ENCODE measurements at regions not wholly inside any gene's neighbourhood (a gene's known extent, or its start where the extent isn't known, plus 50 kb on each side); places are given as distances from the start of the nearest gene placed in this dataset.

DNA sequence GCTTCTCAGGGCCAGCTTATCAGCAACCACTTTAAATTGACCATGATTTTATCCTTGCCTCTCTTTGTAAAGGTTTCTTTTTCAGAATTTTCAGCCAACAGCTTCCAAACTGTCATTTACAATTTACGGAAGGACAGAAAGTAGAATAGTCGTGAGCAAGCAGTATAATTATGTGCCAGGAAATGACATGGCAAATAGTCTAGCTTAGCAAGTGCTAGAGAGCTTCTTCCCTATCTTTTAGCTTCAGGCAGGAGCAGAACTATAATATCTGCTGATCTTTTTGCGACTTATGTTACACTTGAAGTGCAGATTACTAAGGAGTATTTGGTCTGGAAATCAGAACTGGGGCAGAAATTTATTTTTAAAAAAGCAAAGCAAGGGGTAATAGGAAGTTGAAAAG is 123.0 kb upstream of the AP1S2 start:
- DNase-seq = no peak

DNA sequence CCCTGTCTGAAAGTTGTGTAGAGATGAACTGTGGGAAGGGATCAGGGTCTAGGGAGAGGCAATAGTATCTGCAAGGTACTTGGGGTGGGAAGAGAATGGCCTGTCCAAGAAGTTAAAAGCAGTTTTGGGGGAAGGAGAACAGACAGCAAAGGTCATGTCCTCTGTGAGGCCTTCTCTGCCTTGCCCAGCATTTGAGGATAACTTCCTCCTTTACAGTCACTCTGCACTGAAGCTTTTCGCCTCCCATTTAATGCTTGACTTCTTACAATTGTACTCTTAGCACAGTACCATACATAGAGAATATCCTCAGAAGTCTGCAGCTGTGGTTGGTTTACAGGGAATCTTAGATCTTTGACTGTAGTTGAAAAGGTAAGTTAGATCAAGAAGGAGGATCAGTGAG is 121.8 kb upstream of the AP1S2 start:
- no peak for DNase-seq

DNA sequence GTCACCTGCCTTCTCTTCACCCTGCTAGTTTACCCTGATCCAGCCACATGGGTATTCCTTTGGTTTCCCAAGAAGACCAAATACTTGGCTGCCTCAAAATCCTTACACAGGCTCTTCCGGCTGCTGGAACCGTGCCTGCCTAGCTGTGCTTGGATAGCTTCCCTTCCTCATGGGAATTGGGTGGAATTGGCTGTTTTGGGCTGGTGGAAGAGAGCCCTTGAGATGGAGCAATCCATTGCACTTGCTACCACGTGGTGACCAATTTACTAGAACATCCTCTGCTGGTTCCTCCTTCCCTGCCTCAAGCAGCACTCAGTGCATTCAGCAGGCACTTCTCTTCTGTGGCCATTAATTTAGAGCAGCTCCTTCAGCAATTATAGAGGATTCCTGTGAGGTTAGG is 119.3 kb upstream of the AP1S2 start:
- no peak for DNase-seq

DNA sequence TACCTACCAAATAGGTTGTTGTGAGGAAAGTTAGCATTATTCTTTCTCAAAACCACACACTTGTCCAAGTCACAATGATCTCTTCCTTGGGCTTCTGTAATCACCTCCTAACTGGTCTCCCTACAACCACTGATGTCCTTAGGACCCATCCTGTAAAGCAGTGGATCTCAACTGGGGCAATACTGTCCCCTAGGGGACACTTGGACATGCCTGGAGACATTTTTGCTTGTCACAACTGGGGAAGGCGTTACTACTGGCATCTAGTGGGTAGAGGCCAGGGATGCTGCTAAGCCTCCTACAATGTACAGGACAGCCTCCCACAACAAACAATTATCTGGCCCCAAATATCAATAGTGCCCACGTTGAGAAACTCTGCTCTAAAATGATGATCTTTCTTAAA is 118.7 kb upstream of the AP1S2 start:
- DNase-seq = peak; percentile 2

DNA sequence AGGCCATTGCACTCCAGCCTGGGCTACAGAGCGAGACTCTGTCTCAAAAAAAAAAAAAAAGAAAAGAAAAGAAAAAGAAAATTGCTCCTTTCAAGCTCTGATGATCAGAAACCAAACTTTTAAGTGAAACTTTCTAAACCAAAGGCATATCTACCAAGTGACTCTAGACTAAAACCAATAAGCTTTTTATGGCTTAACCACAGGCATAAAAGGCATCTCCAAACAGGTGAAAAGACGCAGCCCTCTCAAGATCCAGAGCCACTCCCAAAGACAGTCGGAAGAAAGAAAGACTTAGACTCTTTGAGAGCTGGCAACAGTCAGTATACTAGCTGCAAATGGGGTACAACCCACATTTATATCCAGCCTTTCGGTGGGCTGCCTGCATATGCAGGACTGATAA is 117.1 kb upstream of the AP1S2 start:
- no peak for DNase-seq

DNA sequence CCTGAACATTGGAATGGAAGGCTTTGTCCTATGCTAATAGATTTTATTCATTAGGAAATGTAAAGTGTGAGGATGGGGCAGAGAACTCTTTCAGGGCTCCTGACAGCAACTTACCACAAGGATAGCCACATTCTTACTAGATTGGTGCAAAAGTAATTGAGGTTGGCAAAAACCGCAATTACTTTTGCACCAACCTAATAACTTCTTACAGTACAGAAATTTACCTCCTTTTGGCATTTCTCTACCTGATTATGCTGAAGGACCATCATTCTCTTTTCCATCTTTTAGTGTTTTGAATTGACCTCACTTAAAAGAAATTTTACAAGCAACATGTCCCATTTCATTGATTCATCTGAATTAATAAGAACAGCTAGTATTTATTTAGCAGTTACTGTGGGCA is 109.2 kb upstream of the AP1S2 start:
- no peak for DNase-seq

DNA sequence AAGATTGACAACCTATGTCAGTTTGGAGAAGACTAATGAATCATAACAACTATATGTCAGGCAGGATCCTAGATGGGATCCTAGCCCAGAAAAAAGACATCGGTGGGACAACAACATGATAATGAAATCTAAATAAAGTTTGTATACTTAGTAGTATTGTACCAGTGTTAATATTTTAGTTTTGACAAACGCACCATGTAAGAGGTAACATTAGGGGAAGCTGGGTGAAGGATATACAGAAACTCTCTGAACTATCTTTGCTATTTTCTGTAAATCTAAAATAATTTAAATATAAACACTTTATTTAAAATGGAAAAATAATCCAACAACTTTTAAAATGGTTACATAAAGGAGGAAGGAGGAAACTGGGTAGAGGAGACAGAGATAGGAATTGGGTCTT is 105.6 kb upstream of the AP1S2 start:
- no peak for DNase-seq

DNA sequence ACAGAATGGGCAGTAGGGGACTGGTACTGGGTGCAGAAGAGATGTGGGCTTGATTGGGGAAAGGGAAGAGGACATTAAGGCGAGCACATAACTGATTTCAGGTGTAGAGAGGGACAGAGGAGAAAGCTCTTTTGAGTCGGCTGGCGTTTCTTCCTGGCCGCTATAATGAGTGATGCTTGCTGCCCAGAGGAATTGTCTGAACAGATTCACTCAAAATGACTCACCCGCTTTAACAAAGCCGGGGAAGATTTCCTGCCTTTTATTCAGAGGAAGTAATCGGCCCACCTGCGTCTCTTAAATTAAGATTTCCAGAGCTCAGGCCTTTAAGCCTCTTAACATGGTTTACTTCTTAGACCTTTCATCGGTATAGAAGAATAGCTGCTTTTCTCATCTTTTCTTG is 102.1 kb upstream of the AP1S2 start:
- no peak for DNase-seq

DNA sequence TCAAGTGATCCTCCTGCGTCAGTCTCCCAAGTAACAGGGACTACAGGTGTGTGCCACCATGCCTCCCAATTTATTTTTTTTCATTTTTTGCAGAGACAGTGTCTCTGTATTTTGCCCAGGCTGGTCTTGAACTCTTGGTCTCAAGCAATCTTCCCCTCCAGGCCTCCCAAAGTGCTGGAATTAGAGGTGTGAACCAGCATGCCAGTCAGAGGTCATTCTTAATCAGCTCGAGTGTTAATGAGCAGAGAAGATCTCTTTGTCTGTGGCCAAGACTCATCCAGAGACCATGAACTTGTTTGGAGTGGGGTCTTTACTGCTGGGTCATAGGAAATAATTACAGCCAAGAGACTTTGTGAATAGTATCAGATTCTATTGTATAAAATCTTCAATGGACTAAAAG is 99.2 kb upstream of the AP1S2 start:
- DNase-seq = no peak

DNA sequence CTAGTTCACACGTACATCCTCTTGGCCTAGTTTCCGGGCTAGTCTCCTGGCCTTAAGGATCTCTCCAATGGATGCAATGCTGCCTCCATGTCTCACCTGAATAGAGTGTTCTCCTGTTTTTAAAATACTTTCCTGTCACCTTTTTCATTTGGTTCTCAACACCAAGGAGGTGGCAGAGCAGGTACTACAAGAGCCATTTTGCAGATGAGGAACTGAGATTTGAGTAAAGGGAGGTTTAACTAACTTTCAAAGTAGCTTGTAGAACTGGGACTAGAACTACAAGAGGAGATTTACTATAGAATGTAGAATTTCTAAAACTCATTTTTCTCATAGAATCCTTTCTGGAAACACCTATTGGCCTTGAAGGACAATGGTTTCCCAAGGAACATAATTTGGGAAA is 97.6 kb upstream of the AP1S2 start:
- DNase-seq = no peak

DNA sequence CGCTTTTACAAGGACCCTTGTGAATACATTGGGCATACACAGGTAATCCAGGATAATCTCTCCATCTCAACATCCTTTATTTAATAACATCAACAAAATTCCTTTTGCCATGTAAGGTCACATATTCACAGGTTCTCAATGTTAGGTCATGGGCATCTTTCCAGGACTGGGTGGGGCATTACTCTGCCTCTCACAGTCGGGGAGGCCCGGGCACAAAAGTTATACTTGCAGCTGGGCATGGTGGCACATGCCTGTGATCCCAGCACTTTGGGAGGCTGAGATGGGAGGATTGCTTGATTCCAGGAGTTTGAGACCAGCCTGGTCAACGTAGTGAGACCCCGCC is 93.7 kb upstream of the AP1S2 start:
- DNase-seq = no peak

DNA sequence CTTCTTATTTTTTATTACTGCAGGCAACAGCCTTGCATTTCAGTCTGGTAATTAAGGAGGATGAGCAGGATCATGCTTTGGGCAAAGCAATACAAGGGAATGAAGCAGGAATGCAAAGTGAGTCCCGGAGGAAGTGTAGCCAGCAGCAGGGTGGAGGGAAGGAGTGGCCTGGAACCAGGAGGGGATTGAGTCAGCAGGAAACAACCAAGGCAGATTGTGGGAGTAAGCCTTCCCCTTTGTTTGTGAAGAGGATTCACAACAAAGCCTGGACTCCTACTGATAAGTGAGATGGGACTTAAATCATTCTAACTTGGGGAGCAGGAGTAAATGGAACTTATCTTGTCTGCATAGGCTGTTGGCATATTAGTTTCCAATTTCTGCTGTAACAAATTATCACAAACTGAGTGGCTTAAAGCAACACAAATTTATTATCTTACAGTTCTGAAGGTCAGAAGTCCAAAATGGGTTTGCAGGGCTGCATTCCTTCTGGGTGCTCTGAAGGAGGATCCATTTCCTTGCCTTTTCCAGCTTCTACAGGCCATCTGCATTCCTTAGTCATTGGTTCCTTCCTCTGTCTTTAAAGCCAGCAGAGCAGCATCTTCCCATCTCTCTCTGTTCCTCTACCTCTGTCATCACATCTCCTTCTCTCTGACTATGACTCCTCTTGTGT is 93.2 kb upstream of the AP1S2 start:
- DNase-seq = no peak

DNA sequence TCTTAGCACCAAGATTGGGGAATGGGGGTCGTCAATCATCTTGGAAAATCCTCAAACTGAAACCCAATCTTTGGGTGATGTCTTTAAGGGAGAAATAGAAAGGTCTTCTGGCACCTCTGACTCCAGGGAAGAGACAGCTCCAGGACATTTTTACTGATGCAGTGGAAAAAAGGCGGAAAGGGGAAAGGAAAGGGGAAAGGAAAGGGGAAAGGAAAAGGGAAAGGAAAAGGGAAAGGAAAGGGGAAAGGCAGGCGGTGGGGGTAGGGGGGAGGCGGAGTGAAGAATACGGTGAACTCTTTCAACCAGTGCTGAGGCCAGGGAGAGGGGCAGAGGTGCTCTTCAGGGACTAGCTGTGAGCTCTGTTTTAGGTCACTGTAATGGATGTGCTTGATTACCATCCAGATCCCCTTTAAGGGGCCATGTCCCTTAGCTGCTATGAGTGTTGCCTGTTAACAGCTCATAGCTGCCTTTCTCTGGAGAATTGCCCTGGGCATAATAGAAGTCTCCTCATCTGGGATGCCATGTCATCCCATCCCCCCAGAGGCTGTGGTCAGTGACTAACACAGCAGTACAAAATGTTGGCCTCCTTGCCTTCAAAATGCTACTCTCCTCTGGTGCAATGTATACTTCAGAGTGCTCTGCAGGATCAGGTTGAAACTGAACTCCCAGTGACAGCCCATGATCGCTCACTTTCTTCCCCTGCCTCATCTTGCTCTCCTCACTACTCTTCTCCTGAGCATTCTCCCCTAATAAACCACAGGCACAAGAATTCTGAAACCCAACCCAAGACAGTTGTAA is 92.4 kb upstream of the AP1S2 start:
- no peak for DNase-seq

DNA sequence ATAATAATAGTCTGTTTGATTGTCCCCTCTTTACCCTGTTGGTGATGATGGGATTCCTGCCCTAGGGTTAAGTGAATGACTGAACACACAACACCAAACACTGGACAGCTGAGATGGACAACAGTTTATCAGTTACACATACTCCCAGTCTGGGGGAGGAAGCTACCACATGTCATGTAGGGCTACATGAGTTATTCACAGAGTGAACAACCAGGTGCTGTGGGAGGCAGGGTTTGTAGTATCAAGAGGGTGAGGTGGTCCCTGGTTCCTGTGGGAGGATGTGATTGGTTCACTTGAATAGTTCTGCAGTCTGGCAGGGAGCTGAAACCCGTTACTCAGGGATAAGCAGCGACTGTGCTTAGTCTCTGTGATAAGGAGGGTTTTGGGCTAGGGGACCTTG is 88.8 kb upstream of the AP1S2 start:
- DNase-seq = no peak

DNA sequence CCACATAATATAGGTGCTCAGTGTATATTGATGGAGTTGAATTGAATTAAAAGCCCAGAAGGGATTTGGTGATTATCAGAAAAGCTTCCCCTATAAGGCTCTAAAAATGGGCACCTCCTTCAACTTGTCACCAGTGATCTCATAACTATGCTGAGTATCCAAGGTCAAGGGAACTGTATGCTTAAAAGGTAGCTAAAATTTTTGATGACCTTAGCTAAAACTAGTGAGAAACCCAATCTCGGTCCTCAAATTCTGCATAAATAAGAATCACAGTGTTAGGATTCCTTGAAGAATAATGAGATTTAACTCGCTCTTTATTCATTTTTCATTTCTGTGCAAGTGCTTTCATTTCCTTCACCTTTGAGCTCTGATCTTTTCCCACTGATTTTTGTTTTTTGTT is 87.7 kb upstream of the AP1S2 start:
- no peak for DNase-seq

DNA sequence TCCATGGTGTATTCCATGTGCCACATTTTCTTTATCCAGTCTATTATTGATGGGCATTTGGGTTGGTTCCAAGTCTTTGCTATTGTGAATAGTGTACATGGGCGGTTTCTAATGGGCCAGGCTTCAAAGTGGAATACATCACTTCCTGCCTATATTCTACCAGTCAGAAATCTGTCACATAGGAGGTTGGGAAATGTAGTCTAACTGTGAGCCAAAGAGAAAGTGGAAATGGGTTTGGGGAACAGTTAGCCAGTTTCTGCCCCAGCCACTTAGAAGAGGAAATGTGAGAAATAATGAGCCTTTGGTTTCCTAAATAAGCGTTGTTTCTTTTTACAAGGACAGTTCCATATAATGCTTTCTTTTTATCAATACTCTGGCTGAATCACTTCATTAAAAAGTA is 85.1 kb upstream of the AP1S2 start:
- DNase-seq = no peak

DNA sequence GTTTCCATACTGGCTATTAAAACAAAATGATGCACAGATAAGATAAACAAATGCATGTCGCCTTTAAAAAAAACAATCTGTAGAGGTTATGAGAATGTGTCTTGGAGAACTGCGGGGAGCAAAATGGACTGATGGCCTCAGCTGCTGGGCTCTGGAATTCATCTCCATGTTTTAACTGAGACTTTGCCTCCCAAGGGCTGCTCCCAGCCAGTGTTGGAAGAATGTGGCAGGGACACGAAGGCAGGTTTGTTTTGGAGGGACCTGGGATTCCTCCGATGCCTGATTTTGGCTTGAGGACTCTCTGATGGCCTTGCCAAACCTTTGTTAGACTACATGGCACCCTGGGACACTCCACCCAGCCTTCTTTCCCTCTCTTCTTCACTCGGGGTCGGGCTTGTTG is 83.5 kb upstream of the AP1S2 start:
- DNase-seq = no peak

DNA sequence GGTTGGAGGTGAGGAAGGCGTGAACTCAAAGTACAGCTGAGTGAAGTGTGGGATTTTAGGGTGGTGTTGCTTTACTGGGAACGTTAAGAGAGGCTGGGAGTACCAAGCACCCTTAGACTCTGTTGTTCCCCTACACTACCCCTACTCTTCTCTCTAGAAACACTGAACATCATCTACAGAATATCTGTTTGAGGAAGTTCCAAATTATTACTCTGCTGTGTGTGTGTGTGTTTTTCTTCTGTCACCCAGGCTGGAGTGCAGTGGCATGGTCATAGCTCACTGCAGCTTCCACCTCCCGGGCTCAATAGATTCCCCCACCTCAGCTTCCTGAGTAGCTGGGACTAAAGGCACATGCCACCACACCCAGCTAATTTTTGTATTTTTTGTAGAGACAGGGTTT is 76.7 kb upstream of the AP1S2 start:
- no peak for DNase-seq

DNA sequence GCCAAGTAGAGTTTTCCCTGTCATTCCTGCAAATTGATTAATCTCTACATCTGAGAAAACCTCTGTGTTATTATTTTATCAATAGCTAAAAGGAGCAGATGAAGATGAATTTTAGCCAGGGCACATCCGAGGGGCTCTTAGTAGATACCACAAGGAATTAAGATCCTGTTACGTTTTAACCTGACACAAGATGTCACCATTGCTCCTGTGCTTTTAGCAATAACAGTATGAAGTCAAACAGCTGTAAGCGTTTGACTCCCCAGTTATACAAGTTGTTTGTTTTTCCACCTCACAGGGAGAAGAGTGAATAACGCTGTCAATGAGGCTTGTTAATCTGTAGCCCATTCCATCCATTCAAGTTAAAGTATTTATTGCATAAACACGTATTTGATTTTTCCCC is 76.0 kb upstream of the AP1S2 start:
- no peak for DNase-seq

DNA sequence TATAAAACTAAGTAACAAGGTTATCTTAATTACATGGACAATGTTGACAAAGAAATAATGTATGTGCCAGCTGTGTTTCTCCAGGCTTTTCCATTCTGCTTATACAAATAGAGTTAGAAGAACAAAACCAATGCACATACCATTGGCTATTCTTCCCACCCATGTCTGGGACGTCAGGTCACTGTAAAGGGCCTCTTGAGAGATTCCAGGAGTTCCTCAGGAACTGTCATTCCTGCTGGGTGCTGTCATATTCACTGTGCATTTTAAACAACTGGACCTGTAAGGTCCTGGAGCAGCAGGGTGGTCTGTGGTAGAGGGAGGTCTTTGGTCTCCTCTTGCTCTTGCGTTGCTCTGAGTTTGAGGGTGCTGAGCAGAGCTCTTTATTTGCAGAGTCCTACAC is 74.6 kb upstream of the AP1S2 start:
- no peak for DNase-seq

DNA sequence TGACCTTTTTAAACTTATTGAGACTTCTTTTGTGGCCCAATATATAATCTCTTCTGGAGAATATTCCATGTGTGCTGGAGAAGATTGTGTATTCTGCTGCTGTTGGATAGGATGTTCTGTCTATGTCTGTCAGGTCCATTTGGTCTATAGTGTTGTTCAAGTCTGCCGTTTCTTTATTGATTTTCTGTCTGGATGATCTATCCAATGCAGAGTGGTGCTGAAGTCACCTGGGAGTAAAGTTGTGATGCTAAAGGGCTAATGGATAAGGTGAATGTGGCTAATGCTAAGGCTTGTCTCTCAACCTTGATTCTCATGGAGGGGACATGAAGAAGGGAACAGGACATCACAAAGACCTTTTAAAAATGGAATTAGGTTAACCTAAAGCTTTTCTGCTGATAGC is 72.0 kb upstream of the AP1S2 start:
- DNase-seq = no peak

DNA sequence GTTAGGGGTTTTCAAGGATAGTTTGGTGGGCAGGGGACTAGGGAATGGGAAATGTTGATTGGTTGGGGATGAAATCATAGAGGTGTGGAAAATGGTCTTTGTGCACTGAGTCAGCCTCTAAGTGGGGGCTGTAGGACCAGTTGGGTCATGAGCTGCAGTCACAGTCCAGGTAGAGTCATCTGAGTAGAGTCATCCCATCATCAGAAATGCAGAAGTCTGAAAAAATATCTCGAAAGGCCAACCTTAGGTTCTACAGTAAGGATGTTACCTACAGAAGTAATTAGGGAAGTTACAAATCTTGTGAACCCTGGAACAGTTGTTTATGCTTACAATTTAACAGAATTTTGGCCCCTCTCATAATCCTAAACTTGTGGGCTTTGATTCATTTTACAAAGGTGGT is 63.4 kb upstream of the AP1S2 start:
- DNase-seq = no peak

DNA sequence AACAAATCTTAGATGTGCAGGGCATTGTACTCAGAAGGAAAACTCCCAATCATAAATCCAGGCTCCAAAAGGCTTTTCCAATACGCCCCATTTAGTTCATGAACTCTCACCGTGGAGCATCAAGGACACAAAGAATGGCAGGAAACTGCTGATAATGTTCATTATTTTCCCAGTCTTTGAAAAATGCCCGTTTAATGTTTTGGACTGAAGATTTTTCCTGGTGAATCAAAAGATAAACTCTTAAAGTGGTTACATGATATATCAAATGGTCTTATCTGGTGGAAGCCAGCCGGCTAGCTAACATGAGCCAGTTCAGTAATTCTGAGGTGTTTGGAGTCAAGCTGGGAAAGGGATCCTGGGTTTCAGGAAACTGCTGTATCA is 62.1 kb upstream of the AP1S2 start:
- no peak for DNase-seq

DNA sequence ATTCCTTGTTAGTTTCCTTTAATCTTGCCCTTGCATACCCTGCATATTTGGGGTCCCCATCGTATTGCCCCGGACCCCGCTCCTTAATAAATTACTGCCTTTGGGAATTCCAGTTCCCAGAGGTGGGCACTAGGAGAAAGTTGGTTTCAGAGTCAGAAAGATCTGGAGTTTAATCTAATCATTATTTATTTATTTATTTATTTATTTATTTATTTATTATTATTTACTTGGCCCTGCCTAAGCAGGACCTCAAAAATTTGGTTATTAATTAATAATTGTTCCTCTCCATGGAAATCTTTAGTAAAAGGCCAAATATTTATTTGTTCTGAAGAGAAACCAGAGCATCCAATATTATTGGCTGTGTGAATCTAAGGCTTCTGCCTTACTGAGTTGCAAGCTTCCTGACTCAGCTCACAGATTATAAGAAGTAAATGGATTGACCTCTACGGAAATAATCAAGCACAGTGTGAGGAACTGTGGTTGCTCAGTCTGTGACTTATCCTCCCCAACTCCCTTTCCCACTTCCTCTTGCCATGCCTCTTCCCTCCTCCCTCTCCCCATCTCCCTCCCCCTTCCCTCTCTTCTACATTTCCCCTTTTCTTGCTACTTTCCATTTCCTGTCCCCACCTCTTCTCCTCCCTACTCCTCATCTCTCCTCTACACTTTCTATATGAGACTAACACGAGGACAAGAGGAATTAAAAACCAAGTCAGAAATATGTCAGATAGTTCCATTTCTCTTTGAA is 61.5 kb upstream of the AP1S2 start:
- no peak for DNase-seq

DNA sequence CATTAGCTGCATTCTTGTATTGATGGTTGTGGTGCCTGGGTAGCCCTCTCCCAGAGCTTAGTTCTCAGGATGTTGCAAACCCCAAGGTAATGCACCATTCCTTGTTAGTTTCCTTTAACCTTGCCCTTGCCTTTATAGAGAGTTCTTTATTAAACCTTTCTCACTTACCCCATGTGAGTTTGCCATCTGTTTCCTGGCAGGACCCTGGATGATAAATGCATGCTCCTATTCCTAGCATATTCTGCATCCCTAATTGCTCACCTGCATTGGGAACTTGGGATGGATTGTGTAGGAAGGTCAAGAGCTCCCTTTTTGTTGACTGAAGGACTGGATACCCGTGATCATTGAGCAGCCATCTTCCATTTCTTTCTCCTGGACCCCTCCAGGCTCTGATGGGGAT is 59.9 kb upstream of the AP1S2 start:
- no peak for DNase-seq
